K562 (cell line): ENCODE measurements at regions not wholly inside any gene's neighbourhood (a gene's known extent, or its start where the extent isn't known, plus 50 kb on each side); places are given as distances from the start of the nearest gene placed in this dataset.

Source experiments
- BRD4 ChIP-seq: fragments of 200-600 bp; sonication (generic); IDR thresholded peaks from 2 replicates; pipeline ENCODE4 v1.6.1; 2017; ENCODE audit warnings: inconsistent platforms
- CUX1 ChIP-seq: fragments of 200-800 bp; sonication (Bioruptor generic); IDR thresholded peaks from 2 replicates; pipeline ENCODE4 v1.6.1; 2016; ENCODE audit warnings: missing genetic modification characterization, missing compliant biosample characterization
- E4F1 ChIP-seq: fragments of 250-450 bp; sonication (Bioruptor Pico); IDR thresholded peaks from 2 replicates; pipeline ENCODE4 v1.5.0; 2021; ENCODE audit warnings: mild to moderate bottlenecking, borderline replicate concordance
- FOSL1 ChIP-seq: fragments of 200-800 bp; sonication (Bioruptor generic); conservative IDR thresholded peaks from 2 replicates; pipeline ENCODE4 v1.6.1; 2016; ENCODE audit warnings: missing genetic modification characterization, missing compliant biosample characterization
- HDAC1 ChIP-seq, 2 experiments: fragments of 450-650 bp; IDR thresholded peaks; 2 replicates each; pipeline ENCODE4 v1.6.1; 2016 to 2017; ENCODE audit warnings: inconsistent platforms in 1 of 2, mild to moderate bottlenecking in 1 of 2, moderate library complexity in 1 of 2
- HOMEZ ChIP-seq: fragments of 250-450 bp; sonication (Bioruptor Pico); IDR thresholded peaks from 2 replicates; pipeline ENCODE4 v1.4.0; 2020; ENCODE audit warnings: mild to moderate bottlenecking, moderate library complexity
- MTF1 ChIP-seq: fragments of 250-450 bp; sonication (Bioruptor Pico); IDR thresholded peaks from 2 replicates; pipeline ENCODE4 v1.9.0; 2021; ENCODE audit warnings: moderate library complexity, mild to moderate bottlenecking, inconsistent platforms, borderline replicate concordance
- PHB2 ChIP-seq: fragments of 450-650 bp; IDR thresholded peaks from 2 replicates; pipeline ENCODE4 v1.6.1; 2017; ENCODE audit warnings: low read depth
- PML ChIP-seq: IDR thresholded peaks from 2 replicates; pipeline ENCODE4 v1.6.1; 2012; ENCODE audit warnings: low read length, inconsistent platforms
- SAFB ChIP-seq: fragments of 200-400 bp; formaldehyde crosslinking; IDR thresholded peaks from 2 replicates; pipeline ENCODE4 v1.6.1; 2017; ENCODE audit warnings: low read depth, low read length, borderline replicate concordance
- SMAD3 ChIP-seq: fragments of 450-650 bp; formaldehyde crosslinking; conservative IDR thresholded peaks from 2 replicates; pipeline ENCODE4 v1.4.0; 2020; ENCODE audit warnings: mild to moderate bottlenecking
- SNAPC5 ChIP-seq: fragments of 250-450 bp; sonication (Bioruptor Pico); IDR thresholded peaks from 2 replicates; pipeline ENCODE4 v1.8.0; 2021; ENCODE audit warnings: moderate library complexity, mild to moderate bottlenecking, inconsistent platforms
- ZFP30 ChIP-seq: fragments of 250-450 bp; sonication (Bioruptor Pico); IDR thresholded peaks from 2 replicates; pipeline ENCODE4 v1.8.0; 2022; ENCODE audit warnings: moderate library complexity, mild to moderate bottlenecking, inconsistent platforms, borderline replicate concordance
- ZNF184 ChIP-seq: sonication (generic); formaldehyde crosslinking; IDR thresholded peaks from 2 replicates; pipeline ENCODE4 v1.5.0; 2020; ENCODE audit warnings: missing genetic modification reagents
- ZNF589 ChIP-seq: fragments of 200-800 bp; sonication (Bioruptor generic); IDR thresholded peaks from 2 replicates; pipeline ENCODE4 v1.6.1; 2016; ENCODE audit warnings: low read depth, missing genetic modification characterization, missing compliant biosample characterization
- TF ChIP-seq, protein P1 (sequence below): sonication (generic); formaldehyde crosslinking; IDR thresholded peaks from 2 replicates; pipeline ENCODE4 v1.8.0; 2022; ENCODE audit warnings: missing genetic modification reagents, mild to moderate bottlenecking, borderline replicate concordance

GRCh38 chr6:108737594-108738546 lies 110.4 kb upstream of the ARMC2 start (continued):
- TF ChIP-seq SAFB (no peak), ZFP30 (CRISPR knock-in tag) (no peak), SMAD3 (CRISPR knock-in tag) (no peak), BRD4 (no peak), PHB2 (no peak), SNAPC5 (CRISPR knock-in tag) (no peak), PML (no peak), E4F1 (CRISPR knock-in tag) (no peak), ZNF589 (no peak; the same call in 1 of the 2 replicates), HDAC1 (IDR thresholded peaks at IDR 0.05) (peak in 1 of 2 experiments; percentile 29; a peak in 2 of 4 replicates), CUX1 (CRISPR knock-in tag) (no peak), ZNF184 (CRISPR knock-in tag) (no peak), MTF1 (CRISPR knock-in tag) (no peak), HOMEZ (CRISPR knock-in tag) (no peak), FOSL1 (peak; percentile 97)
- TF ChIP-seq, protein P1, sequence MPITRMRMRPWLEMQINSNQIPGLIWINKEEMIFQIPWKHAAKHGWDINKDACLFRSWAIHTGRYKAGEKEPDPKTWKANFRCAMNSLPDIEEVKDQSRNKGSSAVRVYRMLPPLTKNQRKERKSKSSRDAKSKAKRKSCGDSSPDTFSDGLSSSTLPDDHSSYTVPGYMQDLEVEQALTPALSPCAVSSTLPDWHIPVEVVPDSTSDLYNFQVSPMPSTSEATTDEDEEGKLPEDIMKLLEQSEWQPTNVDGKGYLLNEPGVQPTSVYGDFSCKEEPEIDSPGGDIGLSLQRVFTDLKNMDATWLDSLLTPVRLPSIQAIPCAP (CRISPR knock-in tag) = no peak
